Left colon (tissue), 2 donors: ENCODE measurements at regions not wholly inside any gene's neighbourhood (a gene's known extent, or its start where the extent isn't known, plus 50 kb on each side); places are given as distances from the start of the nearest gene placed in this dataset.

Source experiments
- ATAC-seq: fragments of 200-7000 bp; cut with Tn5 transposase; one replicate; pipeline ENCODE4 v1.9.1; 2020; ENCODE audit warnings: mild to moderate bottlenecking, moderate library complexity
- DNase-seq, 2 donors: peaks; one replicate each; pipeline ENCODE4 v3.0.0-alpha.2; 2020
- intact Hi-C, 2 donors: fragments of 100-400 bp; cut with DNase I in 1 of 2; cut with micrococcal nuclease in 1 of 2; formaldehyde crosslinking; loops; one replicate each; pipeline versions ENCODE4 v1.11.2 to v1.14.0; 2022; cut with DNase I, micrococcal nuclease
- donor health status: DM: no; HTN: no; CAD: no.
- donor health status: DM: yes; HTN: yes; CAD: no.

GRCh38 chr2:2947406-2947805 lies 430.2 kb downstream of the EIPR1 start:
- ATAC-seq, result no peak
- intact Hi-C loops, result no loop called here

GRCh38 chr2:2942906-2943305 lies 434.7 kb downstream of the EIPR1 start:
- intact Hi-C loops, result no loop called here
- ATAC-seq, result no peak
- no peak for DNase-seq

More at GRCh38 chr2:2947406-2947805, 430.2 kb downstream of the EIPR1 start:
- DNase-seq, result no peak

GRCh38 chr2:2942225-2942624 lies 435.4 kb downstream of the EIPR1 start:
- DNase-seq (no peak), ATAC-seq (no peak)
- intact Hi-C loops, result no loop called here

- ATAC-seq (no peak), DNase-seq (no peak)
- intact Hi-C loops, result no loop called here
Measured at GRCh38 chr2:2941205-2941604, 436.4 kb downstream of the EIPR1 start.

- DNase-seq (no peak), ATAC-seq (no peak)
- intact Hi-C loops, result no loop called here
Measured at GRCh38 chr2:2940702-2941101, 436.9 kb downstream of the EIPR1 start.

GRCh38 chr2:2940061-2940460 lies 437.6 kb downstream of the EIPR1 start:
- intact Hi-C loops, result no loop called here
- no peak for DNase-seq
- ATAC-seq, result no peak

GRCh38 chr2:2939078-2939795 lies 438.4 kb downstream of the EIPR1 start:
- ATAC-seq (no peak), DNase-seq (no peak)
- intact Hi-C loops, result no loop called here

GRCh38 chr2:2938481-2938880 lies 439.1 kb downstream of the EIPR1 start:
- ATAC-seq, result no peak
- DNase-seq, result no peak
- intact Hi-C loops, result no loop called here

GRCh38 chr2:2935445-2936149 lies 442.0 kb downstream of the EIPR1 start:
- DNase-seq (no peak), ATAC-seq (no peak)
- intact Hi-C loops, result no loop called here

- intact Hi-C loops, result no loop called here
Measured at GRCh38 chr2:2933426-2933825, 444.2 kb downstream of the EIPR1 start.

GRCh38 chr2:2932692-2933305 lies 444.8 kb downstream of the EIPR1 start:
- ATAC-seq (no peak), DNase-seq (no peak)
- intact Hi-C loops, result no loop called here

More at GRCh38 chr2:2933426-2933825, 444.2 kb downstream of the EIPR1 start:
- DNase-seq (no peak), ATAC-seq (no peak)

GRCh38 chr2:2932189-2932588 lies 445.4 kb downstream of the EIPR1 start:
- DNase-seq, result no peak
- intact Hi-C loops, result no loop called here
- ATAC-seq, result no peak

- ATAC-seq (no peak), DNase-seq (no peak)
- intact Hi-C loops, result no loop called here
Measured at GRCh38 chr2:2931318-2932075, 446.1 kb downstream of the EIPR1 start.

- intact Hi-C loops, result no loop called here
- ATAC-seq (no peak), DNase-seq (no peak)
Measured at GRCh38 chr2:2930841-2931240, 446.8 kb downstream of the EIPR1 start.

GRCh38 chr2:2926858-2927175 lies 450.8 kb downstream of the EIPR1 start:
- ATAC-seq (no peak), DNase-seq (no peak)
- intact Hi-C loops, result no loop called here

GRCh38 chr2:2926009-2926857 lies 451.4 kb downstream of the EIPR1 start:
- intact Hi-C loops, result no loop called here
- ATAC-seq, result no peak
- no peak for DNase-seq

- intact Hi-C loops, result no loop called here
- no peak for ATAC-seq
- no peak for DNase-seq
Measured at GRCh38 chr2:2922156-2922555, 455.5 kb downstream of the EIPR1 start.

- intact Hi-C loops, result no loop called here
- DNase-seq (no peak), ATAC-seq (no peak)
Measured at GRCh38 chr2:2921011-2921720, 456.5 kb downstream of the EIPR1 start.
